ENCODE measurements at regions not wholly inside any gene's neighbourhood (a gene's known extent, or its start where the extent isn't known, plus 50 kb on each side); places are given as distances from the start of the nearest gene placed in this dataset.

- DNase-seq (ENCODE audit: low spot score) (no peak), ATAC-seq (no peak)
- H3K4me3 Mint-ChIP-seq = no peak overlapping the region
- no peak overlapping the region for H3K27ac Mint-ChIP-seq
- H3K27me3 Mint-ChIP-seq = no peaks in the 10 kb centered on the region
- H3K4me1 Mint-ChIP-seq (ENCODE audit: low read depth in 2 of 2) = no peaks in the 10 kb centered on the region
- no peaks in the 10 kb centered on the region for H3K36me3 Mint-ChIP-seq
- H3K9me3 Mint-ChIP-seq = peaks cover 10% of the 10 kb centered on the region
These were observed 489.3 kb downstream of the ANXA1 start for GRCh38 chr9:73640971-73641370.

- Mint-ChIP-seq H3K4me3 (no peak overlapping the region), H3K27me3 (no peaks in the 10 kb centered on the region), H3K9me3 (peaks cover 14% of the 10 kb centered on the region), H3K36me3 (no peaks in the 10 kb centered on the region), H3K27ac (no peak overlapping the region), H3K4me1 (ENCODE audit: low read depth in 2 of 2) (no peaks in the 10 kb centered on the region)
- no peak for DNase-seq (ENCODE audit: low spot score)
- ATAC-seq = no peak
These were observed 491.8 kb downstream of the ANXA1 start for GRCh38 chr9:73643379-73644013.

GRCh38 chr9:73647560-73647959, 495.9 kb downstream of the ANXA1 start:
- no peaks in the 10 kb centered on the region for H3K27me3 Mint-ChIP-seq
- no peak overlapping the region for H3K27ac Mint-ChIP-seq
- no peaks in the 10 kb centered on the region for H3K4me1 Mint-ChIP-seq (ENCODE audit: low read depth in 2 of 2)
- no peaks in the 10 kb centered on the region for H3K36me3 Mint-ChIP-seq
- no peak for ATAC-seq
- H3K9me3 Mint-ChIP-seq = peaks cover 8% of the 10 kb centered on the region
- no peak overlapping the region for H3K4me3 Mint-ChIP-seq
- DNase-seq (ENCODE audit: low spot score) = no peak

- no peaks in the 10 kb centered on the region for H3K36me3 Mint-ChIP-seq
- no peak for DNase-seq (ENCODE audit: low spot score)
- H3K9me3 Mint-ChIP-seq = peaks cover 13% of the 10 kb centered on the region
- no peaks in the 10 kb centered on the region for H3K4me1 Mint-ChIP-seq (ENCODE audit: low read depth in 2 of 2)
- H3K27ac Mint-ChIP-seq = no peak overlapping the region
- no peaks in the 10 kb centered on the region for H3K27me3 Mint-ChIP-seq
- ATAC-seq = no peak
- no peak overlapping the region for H3K4me3 Mint-ChIP-seq
These were observed 497.9 kb downstream of the ANXA1 start for GRCh38 chr9:73649552-73649951.

- H3K27me3 Mint-ChIP-seq = no peaks in the 10 kb centered on the region
- DNase-seq (ENCODE audit: low spot score) (no peak), ATAC-seq (no peak)
- peaks cover 8% of the 10 kb centered on the region for H3K9me3 Mint-ChIP-seq
- H3K4me3 Mint-ChIP-seq = no peak overlapping the region
- no peaks in the 10 kb centered on the region for H3K36me3 Mint-ChIP-seq
- H3K27ac Mint-ChIP-seq = no peak overlapping the region
- no peaks in the 10 kb centered on the region for H3K4me1 Mint-ChIP-seq (ENCODE audit: low read depth in 2 of 2)
These were observed 503.7 kb downstream of the ANXA1 start for GRCh38 chr9:73655363-73655762.

GRCh38 chr9:73655831-73656230, 504.2 kb downstream of the ANXA1 start:
- H3K9me3 Mint-ChIP-seq = peaks cover 8% of the 10 kb centered on the region
- DNase-seq (ENCODE audit: low spot score) = no peak
- H3K4me1 Mint-ChIP-seq (ENCODE audit: low read depth in 2 of 2) = no peaks in the 10 kb centered on the region
- no peak for ATAC-seq
- no peaks in the 10 kb centered on the region for H3K27me3 Mint-ChIP-seq
- no peak overlapping the region for H3K4me3 Mint-ChIP-seq
- no peaks in the 10 kb centered on the region for H3K36me3 Mint-ChIP-seq
- H3K27ac Mint-ChIP-seq = no peak overlapping the region

- Mint-ChIP-seq H3K36me3 (no peaks in the 10 kb centered on the region), H3K4me1 (ENCODE audit: low read depth in 2 of 2) (no peaks in the 10 kb centered on the region), H3K27me3 (peaks cover 0 to 8% of the 10 kb centered on the region in 2 donors), H3K4me3 (no peak overlapping the region), H3K9me3 (no peaks in the 10 kb centered on the region), H3K27ac (no peak overlapping the region)
- DNase-seq (ENCODE audit: low spot score) = no peak
- ATAC-seq = no peak
These were observed 513.6 kb downstream of the ANXA1 start for GRCh38 chr9:73665253-73665652.

GRCh38 chr9:73667749-73668148, 516.1 kb downstream of the ANXA1 start:
- no peak for ATAC-seq
- Mint-ChIP-seq H3K27me3 (peaks cover 0 to 8% of the 10 kb centered on the region in 2 donors), H3K27ac (no peak overlapping the region), H3K9me3 (peaks cover 5% of the 10 kb centered on the region), H3K4me1 (ENCODE audit: low read depth in 2 of 2) (no peaks in the 10 kb centered on the region), H3K4me3 (no peak overlapping the region), H3K36me3 (no peaks in the 10 kb centered on the region)
- DNase-seq (ENCODE audit: low spot score) = no peak

GRCh38 chr9:73680831-73681230, 529.2 kb downstream of the ANXA1 start:
- Mint-ChIP-seq H3K27ac (no peak overlapping the region), H3K27me3 (no peaks in the 10 kb centered on the region), H3K36me3 (peaks cover 5% of the 10 kb centered on the region), H3K4me1 (ENCODE audit: low read depth in 2 of 2) (no peaks in the 10 kb centered on the region), H3K9me3 (no peaks in the 10 kb centered on the region), H3K4me3 (no peak overlapping the region)
- DNase-seq (ENCODE audit: low spot score) = no peak
- no peak for ATAC-seq

GRCh38 chr9:73682789-73683188, 531.1 kb downstream of the ANXA1 start:
- ATAC-seq (no peak), DNase-seq (ENCODE audit: low spot score) (no peak)
- Mint-ChIP-seq H3K36me3 (peaks cover 5% of the 10 kb centered on the region), H3K4me3 (no peak overlapping the region), H3K27me3 (no peaks in the 10 kb centered on the region), H3K27ac (no peak overlapping the region), H3K4me1 (ENCODE audit: low read depth in 2 of 2) (no peaks in the 10 kb centered on the region), H3K9me3 (no peaks in the 10 kb centered on the region)

GRCh38 chr9:73683862-73684591, 532.4 kb downstream of the ANXA1 start:
- Mint-ChIP-seq H3K27me3 (no peaks in the 10 kb centered on the region), H3K36me3 (peaks cover 5% of the 10 kb centered on the region), H3K4me3 (no peak overlapping the region), H3K27ac (no peak overlapping the region), H3K9me3 (no peaks in the 10 kb centered on the region), H3K4me1 (ENCODE audit: low read depth in 2 of 2) (no peaks in the 10 kb centered on the region)
- DNase-seq (ENCODE audit: low spot score) (no peak), ATAC-seq (no peak)

GRCh38 chr9:73684601-73685000, 532.9 kb downstream of the ANXA1 start:
- Mint-ChIP-seq H3K9me3 (no peaks in the 10 kb centered on the region), H3K4me1 (ENCODE audit: low read depth in 2 of 2) (no peaks in the 10 kb centered on the region), H3K36me3 (peaks cover 5% of the 10 kb centered on the region), H3K4me3 (no peak overlapping the region), H3K27ac (no peak overlapping the region), H3K27me3 (no peaks in the 10 kb centered on the region)
- no peak for ATAC-seq
- no peak for DNase-seq (ENCODE audit: low spot score)

GRCh38 chr9:73685786-73686185, 534.1 kb downstream of the ANXA1 start:
- Mint-ChIP-seq H3K4me3 (no peak overlapping the region), H3K27me3 (no peaks in the 10 kb centered on the region), H3K9me3 (no peaks in the 10 kb centered on the region), H3K36me3 (peaks cover 5% of the 10 kb centered on the region), H3K4me1 (ENCODE audit: low read depth in 2 of 2) (no peaks in the 10 kb centered on the region), H3K27ac (no peak overlapping the region)
- no peak for DNase-seq (ENCODE audit: low spot score)
- no peak for ATAC-seq

- Mint-ChIP-seq H3K4me1 (ENCODE audit: low read depth in 2 of 2) (no peaks in the 10 kb centered on the region), H3K27ac (no peak overlapping the region), H3K9me3 (no peaks in the 10 kb centered on the region), H3K27me3 (no peaks in the 10 kb centered on the region), H3K36me3 (no peaks in the 10 kb centered on the region), H3K4me3 (no peak overlapping the region)
- DNase-seq (ENCODE audit: low spot score) (no peak), ATAC-seq (no peak)
These were observed 537.6 kb downstream of the ANXA1 start for GRCh38 chr9:73689051-73689870.

Measured in natural killer cell treated with Interleukin-12 subunit alpha and Interleukin-12 subunit beta and Interleukin-15 and Interleukin-18, amount 100 ng/mL, for 72 hours (primary cell).